ENCODE measurements at regions not wholly inside any gene's neighbourhood (a gene's known extent, or its start where the extent isn't known, plus 50 kb on each side); places are given as distances from the start of the nearest gene placed in this dataset.

GRCh38 chr7:96447109-96447645 lies 125.3 kb upstream of the SLC25A13 start:
- intact Hi-C loops (cut with DNase I; ENCODE audit: low total_unique reads) = no loop called here
- TF ChIP-seq, protein P1, sequence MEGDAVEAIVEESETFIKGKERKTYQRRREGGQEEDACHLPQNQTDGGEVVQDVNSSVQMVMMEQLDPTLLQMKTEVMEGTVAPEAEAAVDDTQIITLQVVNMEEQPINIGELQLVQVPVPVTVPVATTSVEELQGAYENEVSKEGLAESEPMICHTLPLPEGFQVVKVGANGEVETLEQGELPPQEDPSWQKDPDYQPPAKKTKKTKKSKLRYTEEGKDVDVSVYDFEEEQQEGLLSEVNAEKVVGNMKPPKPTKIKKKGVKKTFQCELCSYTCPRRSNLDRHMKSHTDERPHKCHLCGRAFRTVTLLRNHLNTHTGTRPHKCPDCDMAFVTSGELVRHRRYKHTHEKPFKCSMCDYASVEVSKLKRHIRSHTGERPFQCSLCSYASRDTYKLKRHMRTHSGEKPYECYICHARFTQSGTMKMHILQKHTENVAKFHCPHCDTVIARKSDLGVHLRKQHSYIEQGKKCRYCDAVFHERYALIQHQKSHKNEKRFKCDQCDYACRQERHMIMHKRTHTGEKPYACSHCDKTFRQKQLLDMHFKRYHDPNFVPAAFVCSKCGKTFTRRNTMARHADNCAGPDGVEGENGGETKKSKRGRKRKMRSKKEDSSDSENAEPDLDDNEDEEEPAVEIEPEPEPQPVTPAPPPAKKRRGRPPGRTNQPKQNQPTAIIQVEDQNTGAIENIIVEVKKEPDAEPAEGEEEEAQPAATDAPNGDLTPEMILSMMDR (IDR thresholded peaks at IDR 0.05) = no peak
- TF ChIP-seq POLR2A (IDR thresholded peaks at IDR 0.05) = no peak
- WGBS, 2 donors = 54 to 60% methylated on average over 5 of the region's 5 CpGs
- no peak overlapping the region for H3K4me3 ChIP-seq (ENCODE audit: low read depth, poor library complexity, severe bottlenecking)
- no peak for DNase-seq (ENCODE audit: low spot score in 2 of 2)

GRCh38 chr7:96441436-96442084 lies 119.7 kb upstream of the SLC25A13 start:
- intact Hi-C loops (cut with DNase I; ENCODE audit: low total_unique reads) = no loop called here
- 86 to 89% methylated on average over 5 of the region's 5 CpGs for WGBS, 2 donors
- no peak overlapping the region for H3K4me3 ChIP-seq (ENCODE audit: low read depth, poor library complexity, severe bottlenecking)
- no peak for DNase-seq (ENCODE audit: low spot score in 2 of 2)
- no peak for TF ChIP-seq POLR2A (IDR thresholded peaks at IDR 0.05)
- TF ChIP-seq, protein P1 (IDR thresholded peaks at IDR 0.05) = no peak

- H3K4me3 ChIP-seq (ENCODE audit: low read depth, poor library complexity, severe bottlenecking) = no peak overlapping the region
- intact Hi-C loops (cut with DNase I; ENCODE audit: low total_unique reads) = no loop called here
- no peak for DNase-seq (ENCODE audit: low spot score in 2 of 2)
- TF ChIP-seq, protein P1 (IDR thresholded peaks at IDR 0.05) = no peak
- WGBS, 2 donors = 89 to 94% methylated on average over 4 of the region's 4 CpGs
Observed at GRCh38 chr7:96440328-96440727, 118.4 kb upstream of the SLC25A13 start.

GRCh38 chr7:96436880-96437279 lies 115.0 kb upstream of the SLC25A13 start:
- H3K4me3 ChIP-seq (ENCODE audit: low read depth, poor library complexity, severe bottlenecking) = no peak overlapping the region
- no peak for TF ChIP-seq POLR2A (IDR thresholded peaks at IDR 0.05)
- TF ChIP-seq, protein P1 (IDR thresholded peaks at IDR 0.05) = no peak
- no peak for DNase-seq (ENCODE audit: low spot score in 2 of 2)
- intact Hi-C loops (cut with DNase I; ENCODE audit: low total_unique reads) = loop anchor here (5.0 kb wide), 1 partner anchor 1200 kb away; no protein-coding TSS in a partner anchor

GRCh38 chr7:96430356-96430755 lies 108.5 kb upstream of the SLC25A13 start:
- H3K4me3 ChIP-seq (ENCODE audit: low read depth, poor library complexity, severe bottlenecking) = no peak overlapping the region
- DNase-seq (ENCODE audit: low spot score in 2 of 2) = no peak
- 82 to 92% methylated on average over 3 of the region's 3 CpGs for WGBS, 2 donors
- TF ChIP-seq, protein P1 (IDR thresholded peaks at IDR 0.05) = no peak
- no peak for TF ChIP-seq POLR2A (IDR thresholded peaks at IDR 0.05)
- intact Hi-C loops (cut with DNase I; ENCODE audit: low total_unique reads) = no loop called here

DNA sequence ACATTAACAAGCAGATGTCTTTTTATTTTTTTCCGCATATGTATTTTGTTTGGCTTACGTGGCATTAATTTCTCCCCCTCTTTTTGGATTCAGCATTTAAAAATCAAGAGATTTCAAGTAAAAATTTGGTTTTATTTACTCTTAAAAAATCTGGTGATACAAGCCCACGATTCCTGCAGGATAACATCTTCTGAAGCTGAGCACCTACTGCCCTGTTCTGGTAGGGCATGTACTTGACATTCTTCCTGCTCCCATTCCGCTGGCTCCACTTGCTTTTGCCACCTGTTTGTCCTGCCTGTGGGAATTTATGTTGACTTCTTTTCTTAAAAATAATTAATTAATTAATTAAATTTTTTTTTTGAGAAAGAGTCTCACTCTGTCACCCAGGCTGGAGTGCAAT lies 105.2 kb upstream of the SLC25A13 start:
- no peak for TF ChIP-seq POLR2A (IDR thresholded peaks at IDR 0.05)
- TF ChIP-seq, protein P1 (IDR thresholded peaks at IDR 0.05) = no peak
- WGBS, 2 donors = 92% methylated on average over 4 of the region's 4 CpGs
- H3K4me3 ChIP-seq (ENCODE audit: low read depth, poor library complexity, severe bottlenecking) = no peak overlapping the region
- intact Hi-C loops (cut with DNase I; ENCODE audit: low total_unique reads) = no loop called here
- DNase-seq (ENCODE audit: low spot score in 2 of 2) = no peak

Measured in lower leg skin (tissue), 4 donors.